SH-SY5Y (cell line): ENCODE measurements at regions not wholly inside any gene's neighbourhood (a gene's known extent, or its start where the extent isn't known, plus 50 kb on each side); places are given as distances from the start of the nearest gene placed in this dataset.

Source experiments
- GATA2 ChIP-seq: IDR thresholded peaks from 2 replicates; pipeline ENCODE4 v1.6.1; 2011; ENCODE audit warnings: mild to moderate bottlenecking, low read depth, low read length
- GATA3 ChIP-seq: IDR thresholded peaks from 2 replicates; pipeline ENCODE4 v1.6.1; 2011; ENCODE audit warnings: low read depth, mild to moderate bottlenecking, low read length, moderate library complexity

DNA sequence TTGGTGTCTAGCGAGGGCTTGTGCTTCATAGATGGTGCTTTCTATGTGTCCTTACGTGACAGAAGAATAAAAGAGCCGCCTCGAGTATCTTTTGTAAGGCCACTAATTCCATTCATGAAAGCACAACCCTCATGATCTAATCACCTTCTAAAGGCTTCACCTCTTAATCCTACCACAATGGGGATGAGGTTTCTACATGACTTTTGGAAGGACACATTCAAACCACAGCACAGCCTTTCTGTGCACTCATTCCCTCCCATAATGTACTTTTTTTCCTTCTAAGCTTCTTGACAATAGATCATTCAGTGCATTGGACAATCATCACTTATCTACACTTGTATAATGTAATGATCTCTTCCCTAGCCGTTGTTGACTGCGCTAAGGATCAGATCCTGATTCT, 774.8 kb downstream of the BRINP1 start:
- TF ChIP-seq GATA3: no peak
- TF ChIP-seq GATA2: no peak

DNA sequence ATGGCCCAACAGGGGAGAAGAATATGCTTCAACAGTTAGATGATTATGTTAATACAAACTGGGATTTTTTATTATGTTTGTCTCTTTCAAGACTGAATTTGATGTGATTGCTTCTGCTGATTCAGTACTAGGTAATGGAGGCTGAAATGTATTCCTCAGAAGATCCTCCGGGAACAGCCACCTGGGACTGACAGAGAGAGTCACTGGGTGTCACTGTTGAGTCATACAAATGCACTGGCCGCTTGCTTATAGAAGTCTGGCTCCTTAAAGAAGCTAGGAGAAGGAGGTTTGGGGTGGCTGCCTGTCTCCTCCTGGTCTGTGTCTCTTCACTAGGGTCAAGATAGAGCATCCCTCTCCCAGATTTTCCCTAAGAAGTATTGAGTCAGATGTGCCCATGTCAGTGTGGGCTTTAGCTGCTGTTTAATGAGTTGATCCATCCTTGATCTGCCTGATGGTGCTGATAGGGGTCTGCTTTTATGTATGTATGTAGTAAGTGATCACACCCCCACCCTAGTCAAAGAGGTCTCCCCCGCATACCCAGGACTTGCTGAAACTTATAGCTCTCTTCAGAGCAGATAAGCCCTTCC, 773.4 kb downstream of the BRINP1 start:
- TF ChIP-seq GATA2: no peak
- TF ChIP-seq GATA3: no peak

DNA sequence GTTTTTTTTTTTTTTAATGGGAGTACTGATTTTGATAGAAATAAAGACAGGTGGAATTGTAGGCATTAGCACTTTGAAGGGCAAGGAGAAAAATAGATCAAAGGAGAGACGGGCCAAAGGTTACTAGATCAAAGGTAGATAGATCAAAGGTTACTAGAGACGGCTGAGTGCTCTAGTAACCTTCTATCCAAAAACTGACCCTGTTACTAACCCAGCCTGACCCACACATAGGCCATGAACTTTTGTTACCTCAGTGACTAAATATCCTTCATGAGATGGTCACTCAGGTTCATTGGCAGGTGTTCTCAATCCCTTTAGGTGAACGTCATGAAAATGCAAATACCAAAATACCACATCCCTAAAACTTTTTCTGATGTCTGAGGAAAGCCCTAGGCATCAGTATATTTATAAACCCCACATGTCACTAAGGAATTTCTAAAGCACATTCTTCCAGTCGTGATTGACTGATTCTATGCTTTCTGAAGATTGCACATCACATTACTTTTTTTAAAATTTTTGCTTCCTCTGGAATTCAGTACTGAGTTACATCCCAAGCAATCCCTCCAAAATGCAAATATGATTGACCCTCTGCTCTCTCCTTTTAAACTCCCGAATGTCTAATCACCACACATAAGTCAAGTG, 772.7 kb downstream of the BRINP1 start:
- TF ChIP-seq GATA2 (no peak), GATA3 (no peak)

DNA sequence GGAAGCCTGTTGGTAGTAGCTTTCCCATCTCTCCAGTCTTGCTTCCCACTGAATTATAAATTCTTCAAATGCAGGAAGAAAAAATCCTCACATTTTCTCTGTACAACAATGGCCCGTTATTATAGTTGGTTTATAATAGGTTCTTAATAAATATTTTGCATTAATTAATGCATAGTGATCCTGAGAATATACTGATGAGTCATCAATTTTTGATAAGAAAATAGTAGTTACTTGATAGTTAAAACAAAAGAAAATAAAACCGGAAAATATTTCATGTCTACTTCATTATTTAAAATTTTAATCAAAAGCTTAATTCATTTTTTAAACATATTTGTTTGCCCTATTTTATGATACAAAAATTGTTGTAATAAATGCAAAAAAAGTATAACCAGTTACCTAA, 762.6 kb downstream of the BRINP1 start:
- TF ChIP-seq GATA3: no peak
- TF ChIP-seq GATA2: no peak

DNA sequence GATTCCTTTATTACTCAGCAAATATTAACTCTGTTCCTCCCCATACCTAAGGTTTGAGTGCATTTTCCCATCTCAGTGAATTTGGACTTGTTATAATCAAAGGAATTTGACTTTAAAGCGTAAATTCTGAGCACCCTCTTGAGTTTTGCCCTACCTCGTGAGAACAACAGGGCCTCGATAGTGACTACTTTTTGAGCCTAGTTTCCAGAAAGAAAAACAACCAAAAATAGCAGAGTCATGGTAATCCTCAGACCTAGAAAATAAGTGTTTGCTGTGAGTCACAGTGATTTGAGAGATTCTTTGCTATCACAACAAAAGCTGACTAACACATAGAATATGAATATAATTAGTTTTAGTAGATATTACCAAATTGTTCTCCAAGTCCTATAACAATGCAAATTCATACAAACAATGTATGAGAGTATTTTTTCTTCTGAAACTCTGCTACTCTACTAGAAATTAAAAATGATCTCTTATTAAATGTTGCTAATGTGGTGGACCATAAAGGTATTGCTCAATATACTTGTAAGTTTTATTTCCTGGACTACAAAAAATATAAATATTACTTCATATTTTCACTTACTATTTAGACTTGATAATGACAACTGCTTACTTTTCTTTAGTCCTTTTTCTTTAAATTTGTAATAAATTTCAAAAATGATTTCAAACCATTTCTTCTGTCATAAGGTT, 759.7 kb downstream of the BRINP1 start:
- TF ChIP-seq GATA3: no peak
- no peak for TF ChIP-seq GATA2

DNA sequence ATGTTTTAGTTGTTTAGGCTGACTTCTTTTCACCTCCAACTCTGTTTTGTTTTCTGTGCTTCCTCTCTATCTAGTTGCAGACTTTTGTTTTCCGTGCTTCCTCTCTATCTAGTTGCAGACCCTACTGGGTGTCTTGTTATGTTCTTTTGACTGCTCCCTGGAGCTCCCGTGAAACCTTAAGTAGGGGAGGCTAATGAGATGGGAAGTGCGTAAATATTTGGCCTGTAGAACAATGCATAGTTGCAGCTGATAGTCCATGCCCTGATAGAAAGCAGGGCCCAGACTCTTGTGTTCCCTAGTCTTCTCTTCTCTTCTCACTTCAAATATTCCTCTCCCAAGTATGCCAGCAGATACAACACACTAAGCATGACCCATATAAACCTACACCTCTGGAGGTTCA, 757.0 kb downstream of the BRINP1 start:
- TF ChIP-seq GATA3: no peak

DNA sequence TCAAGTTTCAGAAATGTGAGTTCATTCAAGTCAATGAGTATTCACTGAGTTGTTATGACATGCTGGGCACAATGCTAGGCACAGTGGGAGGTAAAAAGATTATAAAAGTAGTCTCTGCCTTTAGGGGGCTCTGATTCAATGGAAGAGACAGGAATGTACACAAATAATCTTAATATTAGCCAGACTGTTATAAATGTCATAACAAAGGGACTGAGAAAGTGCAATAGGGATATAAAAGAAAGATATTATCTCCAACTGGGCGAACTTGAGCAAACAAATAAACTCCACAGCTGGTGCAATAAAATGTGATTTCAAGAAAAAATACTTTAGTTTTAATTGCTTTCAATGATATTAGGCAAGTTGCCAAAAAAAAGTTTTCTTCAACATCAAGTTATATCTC, 755.2 kb downstream of the BRINP1 start:
- no peak for TF ChIP-seq GATA2
- no peak for TF ChIP-seq GATA3

DNA sequence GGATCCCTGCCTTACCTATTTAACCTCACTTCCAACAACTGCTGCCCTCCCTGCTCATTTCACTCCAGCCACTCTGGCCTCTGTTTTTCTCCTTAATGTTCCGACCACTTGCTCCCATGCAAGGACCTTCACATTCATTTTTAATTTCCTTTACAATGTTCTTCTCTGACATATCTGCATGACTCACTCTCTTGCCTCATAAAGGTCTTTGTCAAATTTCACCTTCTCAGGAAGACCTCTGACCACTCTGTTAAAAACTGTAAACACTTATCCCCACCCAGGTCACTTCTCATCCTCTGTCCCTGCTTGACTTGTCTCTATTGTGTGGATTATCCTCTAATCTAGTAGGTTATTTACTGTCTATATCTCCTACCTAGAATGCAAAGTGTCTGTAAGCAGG, 751.2 kb downstream of the BRINP1 start:
- TF ChIP-seq GATA3 (no peak), GATA2 (no peak)

DNA sequence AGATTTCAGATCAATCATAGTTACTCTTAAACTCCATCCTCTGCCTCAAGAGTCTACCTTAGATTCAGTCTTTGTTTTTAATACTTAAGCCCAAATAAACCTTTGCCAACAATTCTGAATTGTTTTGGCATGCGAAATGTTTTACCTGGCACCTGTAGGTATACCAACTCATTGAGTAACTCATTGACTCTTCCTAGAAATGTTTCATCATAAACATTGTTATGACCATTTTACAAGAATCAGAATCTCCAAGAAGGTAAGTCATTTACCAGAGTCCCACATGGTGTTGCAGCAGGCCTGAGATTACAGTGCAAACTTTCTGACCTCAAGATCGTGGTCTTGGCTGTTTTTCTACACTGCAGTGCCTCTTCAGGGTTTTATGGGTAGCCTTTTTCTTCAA, 750.4 kb downstream of the BRINP1 start:
- TF ChIP-seq GATA3 (no peak), GATA2 (no peak)

DNA sequence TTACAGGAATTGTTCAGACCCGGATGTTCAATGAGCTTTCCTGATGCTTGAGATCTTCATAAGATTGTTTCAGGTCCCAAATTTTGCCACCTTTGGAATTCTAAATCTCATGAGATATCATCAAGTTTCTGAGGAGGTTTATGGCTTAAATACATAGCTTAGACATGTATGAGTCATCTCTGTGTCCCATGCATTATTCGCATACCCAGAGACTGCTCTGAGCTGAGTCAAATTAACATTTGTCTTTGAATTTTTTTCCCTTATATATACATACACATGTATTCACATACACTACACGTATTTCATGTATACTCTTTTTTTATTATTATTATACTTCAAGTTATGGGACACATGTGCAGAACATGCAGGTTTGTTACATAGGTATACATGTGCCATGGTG, 744.6 kb downstream of the BRINP1 start:
- no peak for TF ChIP-seq GATA2
- no peak for TF ChIP-seq GATA3

DNA sequence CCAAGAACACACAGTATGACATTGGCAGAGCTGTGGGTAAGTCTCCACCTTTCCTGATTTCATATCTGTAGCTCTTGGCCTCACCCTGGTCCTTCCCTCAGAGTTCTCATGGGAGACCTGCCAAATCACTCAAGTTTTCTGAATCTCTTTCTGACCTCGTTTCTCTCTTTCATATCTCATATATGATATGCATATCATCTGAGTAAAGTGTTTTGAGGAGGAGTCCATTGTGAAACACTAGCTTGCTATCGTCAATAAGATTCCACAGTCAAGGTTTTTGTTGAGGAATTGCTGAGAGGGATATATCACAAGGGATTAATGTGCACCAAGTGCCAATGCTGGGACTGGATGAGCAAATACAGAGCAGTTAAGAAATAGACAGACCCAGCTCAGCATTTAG, 739.2 kb downstream of the BRINP1 start:
- TF ChIP-seq GATA3 (no peak), GATA2 (no peak)

DNA sequence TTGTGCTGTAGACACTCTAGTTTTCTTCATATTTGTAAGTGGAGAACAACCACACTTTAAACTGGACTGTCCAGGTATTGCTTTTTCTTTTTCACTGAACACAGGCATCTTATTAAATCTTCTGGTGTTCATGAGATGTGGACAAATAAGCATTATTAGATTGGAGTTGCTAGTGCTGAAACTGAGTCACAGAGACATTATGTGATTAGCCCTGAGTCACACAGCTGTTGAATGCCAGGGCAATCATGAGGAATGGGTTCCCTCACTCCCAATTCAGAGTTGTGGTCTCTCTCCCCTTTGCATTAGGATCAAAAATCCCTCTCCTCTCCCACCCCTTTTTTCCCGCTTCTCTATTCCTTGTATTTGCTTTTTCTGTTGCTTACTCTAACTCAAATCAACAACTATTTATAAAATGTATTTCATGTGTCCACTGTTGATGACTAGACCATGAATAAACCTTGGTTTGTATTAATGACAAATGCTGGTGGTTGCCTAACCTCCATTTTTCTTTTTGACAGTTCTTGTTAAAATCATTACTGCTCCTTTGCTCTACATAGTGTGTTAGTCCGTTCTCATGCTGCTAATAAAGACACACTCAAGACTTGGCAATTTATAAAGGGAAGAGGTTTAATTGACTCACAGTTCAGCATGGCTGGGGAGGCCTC, 738.2 kb downstream of the BRINP1 start:
- TF ChIP-seq GATA2 (no peak), GATA3 (no peak)

DNA sequence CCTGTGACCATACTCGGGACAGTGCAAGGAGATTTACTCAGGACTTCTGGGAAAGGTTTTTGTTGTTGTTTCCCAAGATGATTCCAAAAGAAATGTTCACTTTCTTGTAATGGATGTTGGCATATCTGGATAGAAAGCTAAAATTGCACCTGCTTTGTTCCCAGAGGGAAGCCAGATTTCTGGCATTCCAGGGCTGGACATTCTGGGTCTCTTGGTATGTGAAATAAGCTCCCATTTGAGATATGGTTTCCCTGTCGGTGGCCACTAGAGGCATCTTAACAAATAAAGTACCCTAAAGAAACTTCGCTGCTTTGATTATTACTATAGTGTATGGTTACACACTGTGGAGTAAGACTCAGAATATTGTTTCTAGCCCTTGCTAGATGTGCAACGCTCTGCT, 737.3 kb downstream of the BRINP1 start:
- no peak for TF ChIP-seq GATA2
- no peak for TF ChIP-seq GATA3

DNA sequence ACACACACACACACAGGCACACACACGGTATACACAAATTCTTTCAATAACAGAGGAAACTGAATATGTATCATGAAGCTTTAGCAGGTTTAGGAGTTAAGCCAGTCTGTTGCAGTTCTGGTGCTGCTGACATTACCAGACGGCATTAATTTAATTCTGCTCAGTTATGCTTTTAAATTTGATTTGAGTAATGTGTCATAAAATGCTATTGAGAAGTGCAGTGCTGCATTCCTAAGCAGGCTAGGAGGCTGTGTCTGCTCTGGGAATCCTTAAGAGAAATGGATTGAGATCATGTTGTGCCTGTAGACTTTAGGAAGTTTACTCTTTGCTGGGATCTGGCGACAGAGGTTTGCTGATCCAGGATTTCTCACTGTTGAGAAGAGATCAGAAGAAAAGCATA, 733.8 kb downstream of the BRINP1 start:
- no peak for TF ChIP-seq GATA3
- no peak for TF ChIP-seq GATA2

DNA sequence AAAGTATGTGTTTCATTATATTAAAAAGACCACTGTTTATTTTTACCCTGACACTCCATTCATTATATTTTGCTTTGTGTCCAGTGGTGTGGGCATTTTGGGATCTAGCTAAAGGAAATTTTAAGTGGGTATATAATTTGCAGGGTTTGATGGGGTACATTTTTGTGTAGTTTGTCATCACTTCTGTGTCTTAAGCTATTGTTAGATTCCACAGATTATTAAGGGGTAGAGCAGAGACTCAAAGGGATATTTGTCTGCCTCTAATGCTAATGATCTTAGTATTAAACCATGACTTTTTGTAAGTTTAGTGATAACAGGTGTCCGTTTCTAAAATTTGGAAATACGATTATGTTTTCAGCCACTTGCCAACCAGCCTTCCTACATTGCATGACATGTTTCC, 731.6 kb downstream of the BRINP1 start:
- TF ChIP-seq GATA2: no peak
- no peak for TF ChIP-seq GATA3
